ENCODE measurements at regions not wholly inside any gene's neighbourhood (a gene's known extent, or its start where the extent isn't known, plus 50 kb on each side); places are given as distances from the start of the nearest gene placed in this dataset.

GRCh38 chr11:96614846-96615245 lies 225.0 kb downstream of the JRKL start:
- no peak for DNase-seq

GRCh38 chr11:96620464-96621044 lies 230.7 kb downstream of the JRKL start:
- DNase-seq: no peak

- DNase-seq: no peak
Measured at GRCh38 chr11:96621161-96621560, 231.3 kb downstream of the JRKL start.

GRCh38 chr11:96622026-96622634 lies 232.3 kb downstream of the JRKL start:
- no peak for DNase-seq

GRCh38 chr11:96624126-96624525 lies 234.3 kb downstream of the JRKL start:
- no peak for DNase-seq

- DNase-seq: no peak
Measured at GRCh38 chr11:96627376-96627775, 237.6 kb downstream of the JRKL start.

GRCh38 chr11:96635655-96636054 lies 245.8 kb downstream of the JRKL start:
- DNase-seq: no peak

- DNase-seq: no peak
Measured at GRCh38 chr11:96641261-96641660, 251.4 kb downstream of the JRKL start.

GRCh38 chr11:96642583-96642982 lies 252.8 kb downstream of the JRKL start:
- no peak for DNase-seq

- no peak for DNase-seq
Measured at GRCh38 chr11:96643173-96643572, 253.4 kb downstream of the JRKL start.

- DNase-seq: no peak
Measured at GRCh38 chr11:96647621-96648020, 257.8 kb downstream of the JRKL start.

- no peak for DNase-seq
Measured at GRCh38 chr11:96648991-96649390, 259.2 kb downstream of the JRKL start.

GRCh38 chr11:96652516-96652915 lies 262.7 kb downstream of the JRKL start:
- DNase-seq: no peak

GRCh38 chr11:96655474-96655873 lies 265.7 kb downstream of the JRKL start:
- DNase-seq: no peak

GRCh38 chr11:96658436-96658835 lies 268.6 kb downstream of the JRKL start:
- DNase-seq: no peak

- no peak for DNase-seq
Measured at GRCh38 chr11:96664110-96664509, 274.3 kb downstream of the JRKL start.

- DNase-seq: no peak
Measured at GRCh38 chr11:96680211-96681018, 290.6 kb downstream of the JRKL start.

- DNase-seq: no peak
Measured at GRCh38 chr11:96681019-96681716, 291.4 kb downstream of the JRKL start.

- DNase-seq: no peak
Measured at GRCh38 chr11:96694338-96694737, 304.5 kb downstream of the JRKL start.

- DNase-seq: no peak
Measured at GRCh38 chr11:96696731-96697130, 306.9 kb downstream of the JRKL start.

GRCh38 chr11:96697466-96697865 lies 307.7 kb downstream of the JRKL start:
- DNase-seq: no peak

GRCh38 chr11:96704847-96705246 lies 315.0 kb downstream of the JRKL start:
- DNase-seq: no peak

- no peak for DNase-seq
Measured at GRCh38 chr11:96706761-96707160, 316.9 kb downstream of the JRKL start.

- DNase-seq: no peak
Measured at GRCh38 chr11:96707273-96707672, 317.5 kb downstream of the JRKL start.

All from hippocampal formation (tissue), 2 donors.